ENCODE measurements at regions not wholly inside any gene's neighbourhood (a gene's known extent, or its start where the extent isn't known, plus 50 kb on each side); places are given as distances from the start of the nearest gene placed in this dataset.

DNA sequence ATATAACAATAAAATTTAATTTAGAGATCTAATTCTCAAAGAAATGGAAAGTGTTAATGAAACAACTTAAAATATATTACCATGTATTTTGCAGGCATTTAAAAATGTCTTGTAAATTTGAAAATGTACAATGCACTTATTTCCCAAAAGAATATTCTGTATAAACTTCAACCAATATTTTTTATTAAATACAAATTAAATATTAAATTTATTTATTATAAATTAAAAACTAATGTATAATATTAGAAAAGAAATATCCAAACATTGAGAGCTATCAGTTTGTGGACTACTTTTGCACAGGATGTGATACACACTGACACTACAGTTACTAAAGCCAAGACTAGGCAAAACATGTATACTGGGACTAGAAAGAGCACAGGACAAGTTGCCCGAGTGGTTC is 707.0 kb upstream of the NRSN1 start:
- 90 to 97% methylated on average over 1 of the region's 1 CpG for WGBS, 2 donors
- Histone ChIP-seq H3K9me3 (no peaks in the 10 kb centered on the region), H3K27ac (no peak overlapping the region), H3K36me3 (no peaks in the 10 kb centered on the region), H3K4me3 (no peak overlapping the region), H3K4me1 (peaks cover 0 to 6% (median 0%) of the 10 kb centered on the region in 4 donors), H3K27me3 (no peaks in the 10 kb centered on the region)
- intact Hi-C loops (cut with DNase I), result no loop called here
- no peak for DNase-seq
- no peak for TF ChIP-seq POLR2A (IDR thresholded peaks at IDR 0.05)
- TF ChIP-seq, protein P1, sequence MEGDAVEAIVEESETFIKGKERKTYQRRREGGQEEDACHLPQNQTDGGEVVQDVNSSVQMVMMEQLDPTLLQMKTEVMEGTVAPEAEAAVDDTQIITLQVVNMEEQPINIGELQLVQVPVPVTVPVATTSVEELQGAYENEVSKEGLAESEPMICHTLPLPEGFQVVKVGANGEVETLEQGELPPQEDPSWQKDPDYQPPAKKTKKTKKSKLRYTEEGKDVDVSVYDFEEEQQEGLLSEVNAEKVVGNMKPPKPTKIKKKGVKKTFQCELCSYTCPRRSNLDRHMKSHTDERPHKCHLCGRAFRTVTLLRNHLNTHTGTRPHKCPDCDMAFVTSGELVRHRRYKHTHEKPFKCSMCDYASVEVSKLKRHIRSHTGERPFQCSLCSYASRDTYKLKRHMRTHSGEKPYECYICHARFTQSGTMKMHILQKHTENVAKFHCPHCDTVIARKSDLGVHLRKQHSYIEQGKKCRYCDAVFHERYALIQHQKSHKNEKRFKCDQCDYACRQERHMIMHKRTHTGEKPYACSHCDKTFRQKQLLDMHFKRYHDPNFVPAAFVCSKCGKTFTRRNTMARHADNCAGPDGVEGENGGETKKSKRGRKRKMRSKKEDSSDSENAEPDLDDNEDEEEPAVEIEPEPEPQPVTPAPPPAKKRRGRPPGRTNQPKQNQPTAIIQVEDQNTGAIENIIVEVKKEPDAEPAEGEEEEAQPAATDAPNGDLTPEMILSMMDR (IDR thresholded peaks at IDR 0.05), result no peak
- TF ChIP-seq EP300 (IDR thresholded peaks at IDR 0.05), result no peak
- no peak for TF ChIP-seq POLR2AphosphoS5 (IDR thresholded peaks at IDR 0.05)

DNA sequence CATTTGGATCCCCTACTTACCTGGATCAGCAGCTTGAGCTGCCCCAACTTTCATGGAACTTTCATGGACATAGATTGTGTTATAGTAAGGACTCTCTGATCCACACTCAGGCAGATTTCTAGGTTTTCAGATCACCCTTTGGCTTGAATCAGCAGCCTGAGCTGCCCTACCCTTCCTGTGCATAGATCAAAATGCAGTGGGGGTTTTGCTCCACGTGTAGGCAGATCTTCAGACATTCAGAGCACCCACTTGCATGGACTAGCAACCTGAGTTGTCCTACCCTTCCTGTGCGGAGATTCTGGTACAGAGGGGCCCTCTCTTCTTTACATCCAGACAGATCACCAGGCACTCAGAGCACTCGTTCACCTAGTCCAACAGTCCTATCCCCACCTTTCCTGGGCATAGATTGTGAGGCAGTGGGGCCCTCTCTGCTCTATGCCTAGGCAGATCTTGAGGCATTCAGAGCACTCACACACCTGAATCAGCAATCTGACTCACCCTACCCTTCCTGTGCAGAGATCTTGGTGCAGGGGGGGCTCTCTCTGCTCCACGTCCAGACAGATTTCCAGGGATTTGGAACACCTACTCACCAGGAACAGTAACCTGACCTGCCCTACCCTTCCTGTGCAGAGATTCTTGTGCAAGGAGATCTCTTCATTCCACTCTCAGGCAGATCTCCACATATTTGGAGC is 705.2 kb upstream of the NRSN1 start:
- DNase-seq, result no peak
- Histone ChIP-seq H3K9me3 (no peaks in the 10 kb centered on the region), H3K27ac (no peak overlapping the region), H3K4me1 (no peaks in the 10 kb centered on the region), H3K4me3 (no peak overlapping the region), H3K36me3 (no peaks in the 10 kb centered on the region), H3K27me3 (no peaks in the 10 kb centered on the region)
- 80 to 86% methylated on average over 4 of the region's 4 CpGs for WGBS, 2 donors
- intact Hi-C loops (cut with DNase I), result no loop called here
- TF ChIP-seq POLR2A (IDR thresholded peaks at IDR 0.05) (no peak), EP300 (IDR thresholded peaks at IDR 0.05) (no peak), POLR2AphosphoS5 (IDR thresholded peaks at IDR 0.05) (no peak)
- TF ChIP-seq, protein P1 (IDR thresholded peaks at IDR 0.05), result no peak

DNA sequence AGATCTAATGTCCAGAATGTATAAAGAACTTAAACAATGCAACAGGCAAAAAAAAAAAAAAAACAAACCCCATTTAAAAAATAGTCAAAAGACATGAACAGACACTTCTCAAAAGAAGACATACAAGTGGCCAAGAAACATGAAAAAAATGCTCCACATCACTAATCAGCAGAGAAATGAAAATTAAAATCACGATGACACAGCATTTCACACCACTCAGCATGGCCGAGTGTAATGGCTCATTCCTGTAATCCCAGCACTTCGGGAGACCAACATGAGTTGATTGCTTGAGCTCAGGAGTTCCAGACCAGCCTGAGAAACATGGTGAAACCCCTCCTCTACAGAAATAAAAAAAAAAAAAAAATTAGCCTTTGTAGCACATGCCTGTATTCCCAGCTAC is 701.4 kb upstream of the NRSN1 start:
- no peaks in the 10 kb centered on the region for H3K4me1 ChIP-seq
- no peaks in the 10 kb centered on the region for H3K9me3 ChIP-seq
- no peaks in the 10 kb centered on the region for H3K36me3 ChIP-seq
- TF ChIP-seq POLR2A (IDR thresholded peaks at IDR 0.05), result no peak
- no peak for TF ChIP-seq POLR2AphosphoS5 (IDR thresholded peaks at IDR 0.05)
- TF ChIP-seq EP300 (IDR thresholded peaks at IDR 0.05), result no peak
- TF ChIP-seq, protein P1 (IDR thresholded peaks at IDR 0.05), result no peak
- no peak for DNase-seq
- no peaks in the 10 kb centered on the region for H3K27me3 ChIP-seq
- WGBS, 2 donors, result 79 to 92% methylated on average over 3 of the region's 3 CpGs
- H3K4me3 ChIP-seq, result no peak overlapping the region
- H3K27ac ChIP-seq, result no peak overlapping the region
- intact Hi-C loops (cut with DNase I), result no loop called here

DNA sequence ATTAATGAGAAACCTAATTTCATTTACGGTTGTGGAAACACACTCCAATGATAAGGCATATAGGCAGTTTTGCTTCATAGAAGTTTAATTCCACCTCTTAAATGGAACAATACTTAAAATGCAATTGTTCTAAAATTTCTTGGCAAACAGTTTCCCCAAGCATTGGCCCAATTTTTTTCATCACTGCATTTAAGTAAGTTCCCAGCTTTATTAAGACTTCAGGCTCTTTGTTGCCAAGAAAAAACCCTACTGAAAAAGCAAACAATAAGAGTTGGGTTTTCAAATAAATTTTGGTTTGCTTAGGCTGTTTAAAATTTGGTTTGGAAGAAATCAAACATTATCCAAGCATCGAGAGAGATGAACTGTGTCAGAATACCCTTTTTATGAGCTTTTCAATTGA is 690.9 kb upstream of the NRSN1 start:
- TF ChIP-seq EP300 (IDR thresholded peaks at IDR 0.05) (no peak), POLR2AphosphoS5 (IDR thresholded peaks at IDR 0.05) (no peak), POLR2A (IDR thresholded peaks at IDR 0.05) (no peak)
- TF ChIP-seq, protein P1 (IDR thresholded peaks at IDR 0.05), result no peak
- intact Hi-C loops (cut with DNase I), result no loop called here
- 49 to 72% methylated on average over 2 of the region's 2 CpGs for WGBS, 2 donors
- no peak overlapping the region for H3K27ac ChIP-seq
- H3K36me3 ChIP-seq, result no peaks in the 10 kb centered on the region
- H3K4me3 ChIP-seq, result no peak overlapping the region
- no peaks in the 10 kb centered on the region for H3K9me3 ChIP-seq
- peaks cover 0 to 7% (median 0%) of the 10 kb centered on the region in 4 donors for H3K4me1 ChIP-seq
- DNase-seq, result no peak
- no peaks in the 10 kb centered on the region for H3K27me3 ChIP-seq

DNA sequence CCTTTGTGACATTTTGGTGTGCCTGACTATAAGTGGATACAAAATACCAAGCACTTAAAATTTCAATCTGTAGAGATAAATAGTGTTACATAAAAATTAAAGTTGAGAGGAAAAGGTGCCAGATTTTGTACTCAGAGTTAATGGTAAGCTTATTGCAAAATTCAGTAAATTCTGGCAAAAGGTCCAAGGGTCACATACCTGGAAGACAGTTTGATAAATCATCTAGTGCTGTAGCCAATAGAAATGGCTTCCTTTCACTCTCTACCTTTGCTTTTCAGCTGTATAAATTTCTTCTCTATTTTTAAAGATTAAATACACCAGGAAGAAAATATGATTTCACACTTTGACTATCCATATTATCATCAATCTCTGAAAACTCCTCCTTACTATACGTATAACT is 690.2 kb upstream of the NRSN1 start:
- intact Hi-C loops (cut with DNase I), result no loop called here
- no peak overlapping the region for H3K4me3 ChIP-seq
- no peak for TF ChIP-seq POLR2AphosphoS5 (IDR thresholded peaks at IDR 0.05)
- no peak for TF ChIP-seq POLR2A (IDR thresholded peaks at IDR 0.05)
- no peaks in the 10 kb centered on the region for H3K9me3 ChIP-seq
- no peak overlapping the region for H3K27ac ChIP-seq
- H3K27me3 ChIP-seq, result no peaks in the 10 kb centered on the region
- no peak for DNase-seq
- no peaks in the 10 kb centered on the region for H3K36me3 ChIP-seq
- WGBS, 2 donors, result 93 to 94% methylated on average over 1 of the region's 1 CpG
- peaks cover 0 to 7% (median 0%) of the 10 kb centered on the region in 4 donors for H3K4me1 ChIP-seq

Data from sigmoid colon (tissue), 6 donors.